HFF-Myc (cell line): ENCODE measurements at regions not wholly inside any gene's neighbourhood (a gene's known extent, or its start where the extent isn't known, plus 50 kb on each side); places are given as distances from the start of the nearest gene placed in this dataset.
"Not testable (repeated sequence)": the region's sequence is repeated elsewhere in the genome, so short reads cannot be mapped to it uniquely, and the experiment has no call there.

Experiments used
- DNase-seq: peaks from one replicate; pipeline ENCODE4 v3.0.0-alpha.2; 2011; ENCODE audit warnings: low read depth; ENCODE audit errors: extremely low read depth
- H3K4me3 ChIP-seq: replicated peaks from 2 replicates; pipeline ENCODE4 v1.5.1; 2011; ENCODE audit warnings: low read depth, mild to moderate bottlenecking, control low read depth, low read length
- CTCF ChIP-seq: IDR thresholded peaks from 2 replicates; pipeline ENCODE4 v1.5.1; 2012; ENCODE audit warnings: mild to moderate bottlenecking, low read depth, low read length, control low read depth; ENCODE audit errors: missing control alignments

- no peak for DNase-seq
- no peak for TF ChIP-seq CTCF
- no peak overlapping the region for H3K4me3 ChIP-seq
Observed at GRCh38 chr7:89605362-89605761, 548.9 kb upstream of the STEAP1 start.

- TF ChIP-seq CTCF: no peak
- H3K4me3 ChIP-seq: no peak overlapping the region
- no peak for DNase-seq
Observed at GRCh38 chr7:89606511-89606910, 547.8 kb upstream of the STEAP1 start.

GRCh38 chr7:89607792-89608191 is 546.5 kb upstream of the STEAP1 start:
- no peak overlapping the region for H3K4me3 ChIP-seq
- no peak for TF ChIP-seq CTCF
- DNase-seq: no peak

GRCh38 chr7:89616829-89617228 is 537.4 kb upstream of the STEAP1 start:
- H3K4me3 ChIP-seq, DNase-seq: not testable (repeated sequence)

GRCh38 chr7:89618274-89618673 is 536.0 kb upstream of the STEAP1 start:
- DNase-seq: no peak
- no peak overlapping the region for H3K4me3 ChIP-seq
- TF ChIP-seq CTCF: no peak

- TF ChIP-seq CTCF: no peak
- no peak overlapping the region for H3K4me3 ChIP-seq
- DNase-seq: no peak
Observed at GRCh38 chr7:89621925-89622641, 532.2 kb upstream of the STEAP1 start.

GRCh38 chr7:89623018-89623672 is 531.1 kb upstream of the STEAP1 start:
- peak; percentile 1 for DNase-seq
- no peak overlapping the region for H3K4me3 ChIP-seq
- peak; percentile 42 for TF ChIP-seq CTCF

GRCh38 chr7:89624155-89624554 is 530.1 kb upstream of the STEAP1 start:
- H3K4me3 ChIP-seq, DNase-seq: not testable (repeated sequence)
